Small intestine (tissue), 7 donors: ENCODE measurements at regions not wholly inside any gene's neighbourhood (a gene's known extent, or its start where the extent isn't known, plus 50 kb on each side); places are given as distances from the start of the nearest gene placed in this dataset.
"Not testable (repeated sequence)": the region's sequence is repeated elsewhere in the genome, so short reads cannot be mapped to it uniquely, and the experiment has no call there.

Experiments
- DNase-seq, 2 donors: peaks; one replicate each; pipeline versions ENCODE4 v3.0.0 to v3.0.0-alpha.2; 2013
- FAIRE-seq: peaks from 2 replicates; lab custom pipeline; 2012; peaks lifted over from hg19 to GRCh38; lab: Jason Lieb, UNC
- H3K27ac ChIP-seq, 3 donors: one replicate each; pipeline ENCODE4 v1.5.1; 2013; ENCODE audit warnings: low read length in 2 of 3, mild to moderate bottlenecking in 2 of 3, control low read depth in 1 of 3, inconsistent platforms in 1 of 3, low read depth in 1 of 3, moderate library complexity in 1 of 3
- H3K27me3 ChIP-seq, 3 donors: one replicate each; pipeline ENCODE4 v1.6.1; 2013; ENCODE audit warnings: low read length in 3 of 3, inconsistent platforms in 1 of 3; ENCODE audit not compliant: control insufficient read depth in 3 of 3, insufficient read depth in 3 of 3
- H3K36me3 ChIP-seq, 3 donors: one replicate each; pipeline ENCODE4 v1.6.1; 2013; ENCODE audit warnings: low read length in 3 of 3, inconsistent platforms in 1 of 3, low read depth in 1 of 3, mild to moderate bottlenecking in 1 of 3, moderate library complexity in 1 of 3; ENCODE audit not compliant: control insufficient read depth in 3 of 3, insufficient read depth in 2 of 3
- H3K4me1 ChIP-seq, 3 donors: one replicate each; pipeline ENCODE4 v1.6.1; 2013; ENCODE audit warnings: low read length in 2 of 3, inconsistent platforms in 1 of 3, low read depth in 1 of 3, mild to moderate bottlenecking in 1 of 3, moderate library complexity in 1 of 3; ENCODE audit not compliant: control insufficient read depth in 3 of 3, insufficient read depth in 2 of 3
- H3K4me3 ChIP-seq, 3 donors: one replicate each; pipeline ENCODE4 v1.5.1; 2013; ENCODE audit warnings: low read length in 3 of 3, control low read depth in 1 of 3, inconsistent platforms in 1 of 3, low read depth in 1 of 3, mild to moderate bottlenecking in 1 of 3, moderate library complexity in 1 of 3
- H3K9me3 ChIP-seq, 2 donors: one replicate each; pipeline ENCODE4 v1.6.1; 2013; ENCODE audit warnings: low read depth in 1 of 2, low read length in 1 of 2; ENCODE audit not compliant: control insufficient read depth in 2 of 2, insufficient read depth in 1 of 2
- WGBS, 3 donors: extraction: QIAGEN DNeasy Blood & Tissue Kit; methylation state at CpG; one replicate each; pipeline ENCODE4 v1.1.7; 2013; 5-methylcytosine and 5-hydroxymethylcytosine counted together
- donor health status: healthy with polysubstance abuse.
- donor health status: control.
- donor health status: control.
- donor health status: Bipolar disorder and iron deficiency.
- donor health status: healthy.

DNA sequence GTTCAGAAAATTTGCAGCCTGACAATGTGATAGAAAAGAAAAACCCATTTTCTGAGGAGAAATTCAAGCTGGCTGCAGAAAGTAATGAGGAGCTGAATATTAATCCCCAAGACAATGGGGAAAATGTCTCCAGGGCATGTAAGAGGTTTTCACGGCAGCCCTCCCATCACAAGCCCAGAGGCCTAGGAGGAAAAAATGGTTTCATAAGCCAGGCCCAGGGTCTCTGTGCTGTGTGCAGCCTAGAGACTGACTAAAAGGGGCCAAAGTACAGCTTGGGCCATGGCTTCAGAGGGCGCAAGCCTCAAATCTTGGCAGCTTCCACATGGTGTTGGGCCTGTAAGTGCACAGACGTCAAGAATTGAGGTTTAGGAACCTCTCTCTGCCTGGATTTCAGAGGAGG lies 61.7 kb upstream of the DLG1 start:
- not testable (repeated sequence) for H3K36me3 ChIP-seq, DNase-seq, H3K4me3 ChIP-seq, H3K27me3 ChIP-seq, FAIRE-seq, H3K4me1 ChIP-seq, H3K27ac ChIP-seq
- H3K9me3 ChIP-seq, result peaks cover 0 to 19% of the 10 kb centered on the region in 2 donors
- WGBS, 3 donors, result 93 to 98% (median 95%) methylated on average over 3 of the region's 3 CpGs

DNA sequence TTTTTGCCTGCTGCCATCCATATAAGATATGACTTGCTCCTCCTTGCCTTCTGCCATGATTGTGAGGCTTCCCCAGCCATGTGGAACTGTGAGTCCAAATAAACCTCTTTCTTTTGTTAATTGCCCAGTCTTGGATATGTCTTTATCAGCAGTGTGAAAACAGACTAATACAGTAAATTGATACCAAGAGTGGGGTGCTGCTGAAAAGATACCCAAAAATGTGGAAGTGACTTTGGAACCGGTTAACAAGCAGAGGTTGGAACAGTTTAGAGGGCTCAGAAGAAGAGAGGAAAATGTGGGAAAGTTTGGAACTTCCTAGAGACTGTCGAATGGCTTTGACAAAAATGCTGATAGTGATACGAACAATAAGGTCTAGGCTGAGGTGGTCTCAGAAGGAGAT lies 61.1 kb upstream of the DLG1 start:
- 91 to 95% (median 94%) methylated on average over 3 of the region's 3 CpGs for WGBS, 3 donors
- not testable (repeated sequence) for DNase-seq, FAIRE-seq, H3K36me3 ChIP-seq, H3K4me3 ChIP-seq, H3K27me3 ChIP-seq, H3K4me1 ChIP-seq, H3K27ac ChIP-seq
- peaks cover 0 to 19% of the 10 kb centered on the region in 2 donors for H3K9me3 ChIP-seq

DNA sequence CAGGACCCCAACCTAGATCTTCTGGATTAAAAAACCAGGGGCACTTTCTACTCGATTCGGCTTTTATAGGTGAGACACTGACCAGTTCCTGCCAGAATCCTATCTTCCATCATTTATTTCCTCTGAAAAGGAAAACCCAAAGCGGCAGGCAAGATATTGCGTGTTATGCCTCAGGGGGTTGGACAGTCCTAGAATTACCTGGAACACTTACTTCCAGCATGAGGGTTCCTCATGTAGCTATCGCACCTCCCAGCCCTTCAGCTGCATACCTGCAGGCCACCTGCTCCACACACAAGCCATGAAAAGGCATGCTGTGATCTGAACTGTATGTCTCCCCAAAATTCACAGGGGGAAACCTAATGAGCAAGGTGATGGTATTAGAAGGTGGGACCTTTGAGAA lies 58.3 kb upstream of the DLG1 start:
- Histone ChIP-seq H3K27me3 (no peaks in the 10 kb centered on the region), H3K27ac (peak overlapping the region in 1 of 3 donors; percentile 34), H3K9me3 (peaks cover 0 to 19% of the 10 kb centered on the region in 2 donors), H3K36me3 (no peaks in the 10 kb centered on the region), H3K4me1 (peaks cover 0 to 4% (median 0%) of the 10 kb centered on the region in 3 donors), H3K4me3 (peak overlapping the region in 1 of 3 donors; percentile 41)
- DNase-seq (no peak), FAIRE-seq (no peak)
- WGBS, 3 donors, result 50 to 91% (median 63%) methylated on average over 5 of the region's 5 CpGs

DNA sequence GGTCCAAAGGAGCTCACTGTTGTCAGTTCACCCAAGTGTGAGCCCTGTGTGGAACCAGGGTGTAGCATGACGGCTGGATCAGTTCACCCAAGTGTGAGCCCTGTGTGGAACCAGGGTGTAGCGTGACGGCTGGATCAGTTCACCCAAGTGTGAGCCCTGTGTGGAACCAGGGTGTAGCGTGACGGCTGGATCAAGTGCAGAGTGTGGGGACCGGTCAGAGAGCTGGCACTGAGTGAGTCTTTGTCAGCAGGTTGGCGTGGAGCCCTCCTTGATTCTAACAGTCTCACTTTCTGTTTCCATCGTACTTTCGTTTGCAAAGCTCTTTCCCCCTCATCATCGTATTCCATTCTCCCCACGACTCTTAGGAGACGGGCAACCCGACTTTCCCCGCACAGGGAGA lies 57.9 kb upstream of the DLG1 start:
- H3K27me3 ChIP-seq, result peaks cover 0 to under 1% (median 0%) of the 10 kb centered on the region in 3 donors
- H3K27ac ChIP-seq, result peak overlapping the region in 1 of 3 donors; percentile 34
- H3K4me1 ChIP-seq, result peaks cover 0 to 4% (median 0%) of the 10 kb centered on the region in 3 donors
- WGBS, 3 donors, result 15 to 53% (median 27%) methylated on average over 14 of the region's 14 CpGs
- peak overlapping the region in 1 of 3 donors; percentile 41 for H3K4me3 ChIP-seq
- H3K9me3 ChIP-seq, result peaks cover 0 to 19% of the 10 kb centered on the region in 2 donors
- H3K36me3 ChIP-seq, result no peaks in the 10 kb centered on the region
- no peak for FAIRE-seq
- peak in 1 of 2 donors; percentile 76 for DNase-seq

DNA sequence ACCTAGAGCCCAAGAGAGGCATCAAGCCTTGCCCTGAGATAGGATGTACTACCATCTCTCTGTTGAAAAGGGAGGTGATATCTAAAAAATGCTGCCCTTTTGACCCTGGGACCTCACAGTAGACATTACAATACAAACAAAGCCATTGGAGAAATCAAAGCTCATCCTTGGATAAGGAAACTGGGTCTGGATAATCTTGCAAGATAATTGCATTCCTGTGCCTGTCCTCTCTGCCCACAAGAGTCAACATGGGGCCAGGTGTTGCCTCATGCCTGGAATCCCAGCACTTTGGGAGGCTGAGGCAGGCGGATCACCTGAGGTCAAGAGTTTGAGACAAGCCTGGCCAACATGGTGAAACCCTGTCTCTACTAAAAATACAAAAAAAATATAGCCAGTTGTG lies 57.3 kb upstream of the DLG1 start:
- Histone ChIP-seq H3K4me1 (peaks cover 0 to 4% (median 0%) of the 10 kb centered on the region in 3 donors), H3K9me3 (peaks cover 0 to 19% of the 10 kb centered on the region in 2 donors), H3K4me3 (no peak overlapping the region), H3K27ac (no peak overlapping the region), H3K36me3 (no peaks in the 10 kb centered on the region), H3K27me3 (peaks cover 0 to 2% (median 0%) of the 10 kb centered on the region in 3 donors)
- WGBS, 3 donors, result 29 to 83% (median 53%) methylated on average over 1 of the region's 1 CpG
- DNase-seq, result no peak
- FAIRE-seq, result no peak

DNA sequence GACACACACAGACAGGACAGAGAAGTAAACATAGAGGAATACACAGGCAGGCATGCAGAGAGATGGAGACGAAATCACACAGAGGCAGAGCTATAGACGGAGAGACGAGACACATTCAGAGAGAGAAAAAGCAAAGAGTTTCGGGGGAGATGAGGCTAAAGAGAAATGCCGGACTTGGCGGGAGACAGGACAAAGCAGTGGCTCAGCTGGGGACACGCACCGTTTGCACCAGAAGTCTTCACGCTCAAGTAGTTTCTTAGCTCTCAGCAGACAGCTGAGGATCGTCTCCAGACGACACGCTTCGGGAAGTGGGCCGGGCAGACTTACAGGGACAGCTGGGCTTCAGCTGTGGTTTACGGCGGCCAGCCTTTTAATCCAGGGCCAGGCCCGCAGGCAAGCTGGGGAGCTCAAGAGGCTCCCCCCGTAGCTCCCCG lies 56.2 kb upstream of the DLG1 start:
- peaks cover 0 to 4% (median 0%) of the 10 kb centered on the region in 3 donors for H3K4me1 ChIP-seq
- H3K27me3 ChIP-seq, result peaks cover 0 to 2% (median 0%) of the 10 kb centered on the region in 3 donors
- peak overlapping the region in 1 of 3 donors; percentile 18 for H3K4me3 ChIP-seq
- DNase-seq, result peak in 1 of 2 donors; percentile 43
- H3K36me3 ChIP-seq, result no peaks in the 10 kb centered on the region
- no peak for FAIRE-seq
- whole genome bisulfite sequencing, 3 donors, result 61 to 90% (median 87%) methylated on average over 18 to 19 of the region's 19 CpGs
- H3K27ac ChIP-seq, result peak overlapping the region in 2 of 3 donors; percentile 45 to 60
- peaks cover 0 to 12% of the 10 kb centered on the region in 2 donors for H3K9me3 ChIP-seq

DNA sequence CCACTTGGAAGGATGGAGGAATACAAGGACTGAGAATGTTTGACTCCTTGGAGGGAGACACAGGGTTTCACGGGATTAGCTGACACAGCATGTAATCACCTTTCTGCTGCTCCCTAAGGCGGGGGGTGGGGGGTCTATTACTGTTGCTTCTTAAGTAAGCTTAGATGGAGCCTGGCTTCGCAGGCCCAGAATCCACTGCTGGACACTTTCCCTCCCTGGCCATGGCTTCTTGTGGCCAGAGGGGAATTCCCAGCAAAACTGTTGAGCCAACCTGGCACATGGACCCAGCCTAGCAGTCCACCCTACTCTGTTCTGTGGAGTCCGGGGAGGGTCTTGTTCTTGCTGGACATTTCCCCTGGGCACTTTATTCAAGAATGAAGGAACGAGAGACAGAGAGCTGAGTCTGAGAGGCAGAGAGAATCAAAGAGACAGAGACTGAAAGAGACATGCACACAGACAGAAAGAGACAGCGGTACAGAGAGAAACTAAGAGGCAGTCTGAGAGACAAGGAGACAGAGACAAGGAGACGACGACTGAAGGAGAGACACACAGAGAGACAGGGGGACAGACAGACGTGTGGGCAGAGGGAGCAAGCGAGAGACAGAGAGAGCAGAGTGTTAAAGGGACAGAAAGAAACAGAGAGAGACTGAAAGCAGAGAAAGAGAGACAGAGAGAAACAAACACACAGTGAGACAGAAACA lies 55.6 kb upstream of the DLG1 start:
- H3K27ac ChIP-seq, result peak overlapping the region in 2 of 3 donors; percentile 17 to 60
- H3K4me3 ChIP-seq, result peak overlapping the region in 1 of 3 donors; percentile 18
- no peak for FAIRE-seq

DNA sequence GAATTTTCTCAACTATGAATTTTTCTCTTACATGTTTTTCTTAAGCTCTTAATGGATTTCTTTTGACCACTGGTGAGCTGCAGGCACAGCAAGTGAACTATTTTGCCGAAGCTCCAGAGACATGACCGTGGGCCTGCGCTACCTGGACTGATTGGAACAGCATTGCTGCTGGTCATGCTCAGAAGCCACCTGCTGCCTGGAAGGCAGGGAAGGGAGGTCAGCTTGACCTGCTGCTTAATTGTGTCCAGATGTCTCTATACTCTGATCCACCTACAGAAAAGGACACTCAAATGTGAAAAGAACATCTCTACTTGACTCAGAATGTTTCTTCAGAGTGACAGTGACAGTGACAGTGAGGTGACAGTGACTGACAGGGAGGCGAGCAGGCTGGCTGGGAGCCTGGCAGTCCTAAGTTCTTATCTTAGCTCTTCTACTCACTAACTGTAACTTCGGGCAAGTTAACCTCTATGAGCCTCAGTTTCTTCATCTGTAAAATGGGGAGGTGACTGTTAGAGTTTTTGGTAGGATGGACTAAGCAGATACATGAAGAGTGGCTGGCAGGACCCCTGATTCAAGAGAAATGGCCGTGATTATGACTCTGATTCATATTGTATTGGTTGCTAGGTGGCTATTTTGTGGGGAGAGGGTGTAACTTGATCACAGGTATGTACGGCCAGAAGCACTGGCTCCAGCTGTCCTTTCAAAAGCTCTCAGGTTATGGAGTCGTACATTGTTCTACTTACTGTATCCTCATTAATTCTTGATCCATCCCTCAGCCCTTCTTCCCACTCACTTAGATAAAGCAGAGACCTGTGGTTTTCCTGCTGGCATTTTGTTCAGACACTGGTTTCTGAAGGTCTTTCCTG lies 54.8 kb upstream of the DLG1 start:
- DNase-seq, result no peak
- Histone ChIP-seq H3K36me3 (no peaks in the 10 kb centered on the region), H3K27ac (no peak overlapping the region), H3K4me1 (peaks cover 0 to 4% (median 0%) of the 10 kb centered on the region in 3 donors), H3K4me3 (no peak overlapping the region), H3K9me3 (no peaks in the 10 kb centered on the region), H3K27me3 (peaks cover 0 to 2% (median 0%) of the 10 kb centered on the region in 3 donors)
- WGBS, 3 donors, result 55 to 78% (median 66%) methylated on average over 8 of the region's 8 CpGs
- FAIRE-seq, result no peak

More for the DNA sequence above, 55.6 kb upstream of the DLG1 start:
- H3K4me1 ChIP-seq, result peaks cover 0 to 4% (median 0%) of the 10 kb centered on the region in 3 donors
- 67 to 87% (median 79%) methylated on average over 10 of the region's 10 CpGs for whole genome bisulfite sequencing, 3 donors
- no peak for DNase-seq
- H3K27me3 ChIP-seq, result peaks cover 0 to 2% (median 0%) of the 10 kb centered on the region in 3 donors
- H3K36me3 ChIP-seq, result no peaks in the 10 kb centered on the region
- H3K9me3 ChIP-seq, result peaks cover 0 to 6% of the 10 kb centered on the region in 2 donors
